ENCODE measurements at regions not wholly inside any gene's neighbourhood (a gene's known extent, or its start where the extent isn't known, plus 50 kb on each side); places are given as distances from the start of the nearest gene placed in this dataset.

GRCh38 chr6:102832021-102832420 is 1438.5 kb downstream of the GRIK2 start:
- TF ChIP-seq CTCF (IDR thresholded peaks at IDR 0.05) (no peak), POLR2A (IDR thresholded peaks at IDR 0.05) (no peak)
